ENCODE measurements at regions not wholly inside any gene's neighbourhood (a gene's known extent, or its start where the extent isn't known, plus 50 kb on each side); places are given as distances from the start of the nearest gene placed in this dataset.

DNA sequence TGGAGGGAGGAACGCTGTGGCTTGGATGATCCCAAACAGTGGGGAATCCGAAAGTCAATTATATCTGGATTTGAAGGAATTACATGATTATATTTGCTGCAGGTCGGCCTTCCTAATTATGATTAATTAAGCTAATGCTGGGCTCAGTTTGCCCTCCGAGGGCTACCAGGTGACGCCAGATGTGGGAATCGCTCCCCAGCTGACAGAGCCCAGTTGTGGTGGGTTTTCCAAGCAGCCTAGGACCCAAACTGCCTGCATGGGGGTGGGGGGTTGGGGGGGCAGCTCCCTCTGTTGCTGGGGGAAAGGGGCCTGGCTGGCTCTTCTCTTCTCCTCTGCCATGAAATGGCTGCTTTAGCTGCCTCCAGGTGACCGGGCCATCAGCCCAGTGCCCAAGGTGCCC is 147.6 kb upstream of the C1orf174 start:
- no peaks in the 10 kb centered on the region for H3K4me1 Mint-ChIP-seq (ENCODE audit: low read depth)
- H3K36me3 Mint-ChIP-seq (ENCODE audit: low read depth): peaks cover 12% of the 10 kb centered on the region
- H3K27ac Mint-ChIP-seq: no peak overlapping the region
- peaks cover 2% of the 10 kb centered on the region for H3K27me3 Mint-ChIP-seq (ENCODE audit: insufficient read depth)
- TF ChIP-seq, protein P1, sequence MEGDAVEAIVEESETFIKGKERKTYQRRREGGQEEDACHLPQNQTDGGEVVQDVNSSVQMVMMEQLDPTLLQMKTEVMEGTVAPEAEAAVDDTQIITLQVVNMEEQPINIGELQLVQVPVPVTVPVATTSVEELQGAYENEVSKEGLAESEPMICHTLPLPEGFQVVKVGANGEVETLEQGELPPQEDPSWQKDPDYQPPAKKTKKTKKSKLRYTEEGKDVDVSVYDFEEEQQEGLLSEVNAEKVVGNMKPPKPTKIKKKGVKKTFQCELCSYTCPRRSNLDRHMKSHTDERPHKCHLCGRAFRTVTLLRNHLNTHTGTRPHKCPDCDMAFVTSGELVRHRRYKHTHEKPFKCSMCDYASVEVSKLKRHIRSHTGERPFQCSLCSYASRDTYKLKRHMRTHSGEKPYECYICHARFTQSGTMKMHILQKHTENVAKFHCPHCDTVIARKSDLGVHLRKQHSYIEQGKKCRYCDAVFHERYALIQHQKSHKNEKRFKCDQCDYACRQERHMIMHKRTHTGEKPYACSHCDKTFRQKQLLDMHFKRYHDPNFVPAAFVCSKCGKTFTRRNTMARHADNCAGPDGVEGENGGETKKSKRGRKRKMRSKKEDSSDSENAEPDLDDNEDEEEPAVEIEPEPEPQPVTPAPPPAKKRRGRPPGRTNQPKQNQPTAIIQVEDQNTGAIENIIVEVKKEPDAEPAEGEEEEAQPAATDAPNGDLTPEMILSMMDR (IDR thresholded peaks at IDR 0.05): no peak
- H3K9me3 Mint-ChIP-seq: peaks cover 44% of the 10 kb centered on the region
- DNase-seq: no peak
- H3K4me3 Mint-ChIP-seq: no peak overlapping the region

DNA sequence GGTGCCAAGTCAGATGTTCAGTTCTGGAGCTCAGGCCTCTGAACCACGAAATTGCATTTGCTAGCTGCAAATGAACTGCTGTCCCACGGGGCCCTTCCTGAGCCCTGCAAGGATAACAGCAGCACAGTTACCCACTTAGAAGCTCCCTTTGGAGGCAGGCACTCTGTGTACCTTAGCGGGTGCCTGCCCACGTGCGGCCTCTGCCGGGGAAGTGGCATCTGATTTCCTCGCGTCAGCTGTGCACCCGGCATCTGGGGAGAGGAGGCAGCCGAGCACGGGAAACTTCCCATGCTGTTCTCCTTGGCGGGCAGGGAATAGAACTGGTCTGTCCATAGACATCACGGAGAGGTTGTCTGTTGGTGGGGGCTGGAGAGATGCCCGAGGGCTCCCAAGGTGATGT is 148.0 kb upstream of the C1orf174 start:
- H3K36me3 Mint-ChIP-seq (ENCODE audit: low read depth): peaks cover 15% of the 10 kb centered on the region
- DNase-seq: no peak
- TF ChIP-seq, protein P1 (IDR thresholded peaks at IDR 0.05): no peak
- no peak overlapping the region for H3K27ac Mint-ChIP-seq
- no peaks in the 10 kb centered on the region for H3K4me1 Mint-ChIP-seq (ENCODE audit: low read depth)
- H3K27me3 Mint-ChIP-seq (ENCODE audit: insufficient read depth): peaks cover 2% of the 10 kb centered on the region
- peaks cover 48% of the 10 kb centered on the region for H3K9me3 Mint-ChIP-seq
- H3K4me3 Mint-ChIP-seq: no peak overlapping the region

DNA sequence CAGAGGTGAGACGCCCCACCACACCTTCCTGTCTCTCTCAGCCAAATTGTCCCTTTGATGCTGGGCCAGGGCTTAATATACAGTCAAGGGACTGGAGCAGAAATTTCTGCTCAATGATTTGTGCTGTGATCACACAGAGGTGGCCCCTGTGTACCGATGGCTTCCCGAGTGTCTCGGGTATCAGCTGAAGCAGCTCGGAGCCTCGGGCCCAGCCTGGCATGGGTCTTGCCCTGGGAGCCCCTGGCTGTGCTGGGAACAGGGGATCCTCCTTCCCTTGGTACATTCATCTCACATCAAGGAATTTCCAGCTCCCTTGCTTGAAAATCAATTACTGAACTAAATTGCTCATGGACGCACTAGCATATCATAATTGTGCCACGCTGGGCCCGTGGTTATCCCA is 148.8 kb upstream of the C1orf174 start:
- Mint-ChIP-seq H3K27me3 (ENCODE audit: insufficient read depth) (peaks cover 2% of the 10 kb centered on the region), H3K36me3 (ENCODE audit: low read depth) (peaks cover 15% of the 10 kb centered on the region), H3K9me3 (peaks cover 55% of the 10 kb centered on the region), H3K27ac (no peak overlapping the region), H3K4me3 (no peak overlapping the region), H3K4me1 (ENCODE audit: low read depth) (no peaks in the 10 kb centered on the region)
- DNase-seq: no peak
- TF ChIP-seq, protein P1 (IDR thresholded peaks at IDR 0.05): no peak

DNA sequence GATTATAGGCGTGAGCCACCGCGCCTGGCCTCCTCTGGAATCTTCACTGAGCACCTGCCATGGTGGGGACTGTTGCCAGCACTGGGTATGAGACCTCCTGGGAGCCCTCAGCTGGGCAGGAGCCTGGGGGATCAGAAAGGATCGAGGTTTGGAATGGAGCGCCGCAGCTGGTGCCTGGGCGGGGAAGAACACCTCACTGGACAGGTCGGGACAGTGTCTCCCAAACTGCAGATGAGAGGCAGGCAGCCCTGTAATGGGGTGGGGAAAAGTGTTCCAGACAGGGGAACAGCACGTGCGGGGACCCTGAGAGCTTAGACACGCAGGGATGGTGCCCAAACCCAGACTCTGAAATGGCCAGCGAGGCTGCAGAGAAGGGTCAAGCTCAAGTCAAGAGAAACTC is 150.9 kb upstream of the C1orf174 start:
- Mint-ChIP-seq H3K27me3 (ENCODE audit: insufficient read depth) (peaks cover 2% of the 10 kb centered on the region), H3K4me1 (ENCODE audit: low read depth) (no peaks in the 10 kb centered on the region), H3K4me3 (no peak overlapping the region), H3K36me3 (ENCODE audit: low read depth) (peaks cover 15% of the 10 kb centered on the region), H3K27ac (no peak overlapping the region), H3K9me3 (peaks cover 70% of the 10 kb centered on the region)
- DNase-seq: no peak
- TF ChIP-seq, protein P1 (IDR thresholded peaks at IDR 0.05): no peak

DNA sequence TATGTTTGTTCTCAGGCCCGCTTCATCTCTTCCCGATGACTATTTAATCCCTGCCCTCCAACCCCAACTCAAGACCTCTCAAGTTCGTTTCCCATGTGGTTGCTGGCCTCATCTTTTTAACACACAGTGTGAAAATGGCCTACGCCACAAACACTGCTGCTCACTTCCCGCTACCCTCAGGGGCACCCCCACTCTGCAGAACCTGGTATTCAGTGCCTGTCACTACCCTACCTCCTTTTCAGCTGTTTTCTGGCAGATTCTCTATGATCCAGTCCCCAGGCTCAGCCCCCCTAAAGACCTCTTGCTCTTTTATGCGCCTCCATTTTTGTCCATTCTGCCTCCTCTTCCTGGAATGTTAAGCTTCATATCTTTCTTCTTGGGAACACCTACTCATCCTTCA is 152.6 kb upstream of the C1orf174 start:
- no peaks in the 10 kb centered on the region; the same call in none of the 2 replicates for H3K27me3 Mint-ChIP-seq (ENCODE audit: insufficient read depth)
- no peaks in the 10 kb centered on the region for H3K4me1 Mint-ChIP-seq (ENCODE audit: low read depth)
- no peak for DNase-seq
- TF ChIP-seq, protein P1 (IDR thresholded peaks at IDR 0.05): no peak
- no peak overlapping the region for H3K4me3 Mint-ChIP-seq
- H3K9me3 Mint-ChIP-seq: peaks cover 64% of the 10 kb centered on the region
- H3K36me3 Mint-ChIP-seq (ENCODE audit: low read depth): peaks cover 10% of the 10 kb centered on the region; the same call in 1 of the 2 replicates
- no peak overlapping the region for H3K27ac Mint-ChIP-seq
